ENCODE measurements at regions not wholly inside any gene's neighbourhood (a gene's known extent, or its start where the extent isn't known, plus 50 kb on each side); places are given as distances from the start of the nearest gene placed in this dataset.

- BruUV-seq (replicated peaks), result no TSS peak
- Histone ChIP-seq H3K4me3 (ENCODE audit: low read depth, low read length, poor library complexity, severe bottlenecking) (no peak overlapping the region), H3K27ac (ENCODE audit: low read depth, low read length, poor library complexity, severe bottlenecking) (no peak overlapping the region), H3K9me2 (ENCODE audit: insufficient read depth, low read length) (0 out of 2 replicates have a peak, but pooled peaks cover 3% of the 10 kb centered on the region), H2AFZ (ENCODE audit: low read length) (no peak overlapping the region), H3K9me3 (ENCODE audit: low read length) (no peaks in the 10 kb centered on the region), H3K36me3 (ENCODE audit: insufficient read depth, low read length) (no peaks in the 10 kb centered on the region), H3K4me2 (ENCODE audit: low read length) (no peak overlapping the region), H4K20me1 (ENCODE audit: insufficient read depth, low read length) (no peaks in the 10 kb centered on the region), H3K79me2 (ENCODE audit: insufficient read depth, low read depth, low read length) (no peaks in the 10 kb centered on the region), H3K4me1 (ENCODE audit: insufficient read depth, low read length, poor library complexity, severe bottlenecking) (no peaks in the 10 kb centered on the region)
- no peak for DNase-seq (ENCODE audit: low spot score)
- TF ChIP-seq EZH2phosphoT487 (IDR thresholded peaks at IDR 0.05; ENCODE audit: borderline replicate concordance, low read depth, low read length) (no peak), CTCF (conservative IDR thresholded peaks at IDR 0.05; ENCODE audit: low read length) (no peak)
- intact Hi-C loops (cut with micrococcal nuclease; ENCODE audit: unreplicated experiment), result no loop called here
- ChIA-PET POLR2A (no interaction called here), CTCF (ENCODE audit: unreplicated experiment) (no interaction called here)
These were observed 295.4 kb downstream of the SLITRK6 start for GRCh38 chr13:85503797-85504196.

- Histone ChIP-seq H4K20me1 (ENCODE audit: insufficient read depth, low read length) (no peaks in the 10 kb centered on the region), H3K27ac (ENCODE audit: low read depth, low read length, poor library complexity, severe bottlenecking) (no peak overlapping the region), H3K9me2 (ENCODE audit: insufficient read depth, low read length) (0 out of 2 replicates have a peak, but pooled peaks cover 3% of the 10 kb centered on the region), H2AFZ (ENCODE audit: low read length) (no peak overlapping the region), H3K9me3 (ENCODE audit: low read length) (no peaks in the 10 kb centered on the region), H3K36me3 (ENCODE audit: insufficient read depth, low read length) (no peaks in the 10 kb centered on the region), H3K4me1 (ENCODE audit: insufficient read depth, low read length, poor library complexity, severe bottlenecking) (no peaks in the 10 kb centered on the region), H3K4me2 (ENCODE audit: low read length) (no peak overlapping the region), H3K79me2 (ENCODE audit: insufficient read depth, low read depth, low read length) (no peaks in the 10 kb centered on the region), H3K4me3 (ENCODE audit: low read depth, low read length, poor library complexity, severe bottlenecking) (no peak overlapping the region)
- DNase-seq (ENCODE audit: low spot score), result no peak
- ChIA-PET CTCF (ENCODE audit: unreplicated experiment) (no interaction called here), POLR2A (interaction anchor here (1.0 kb wide), 2 partner anchors 10 to 22 kb away, joined by 3 to 4 read pairs; no protein-coding TSS in a partner anchor)
- BruUV-seq (replicated peaks), result no TSS peak
- intact Hi-C loops (cut with micrococcal nuclease; ENCODE audit: unreplicated experiment), result no loop called here
- TF ChIP-seq EZH2phosphoT487 (IDR thresholded peaks at IDR 0.05; ENCODE audit: borderline replicate concordance, low read depth, low read length) (no peak), CTCF (conservative IDR thresholded peaks at IDR 0.05; ENCODE audit: low read length) (no peak)
These were observed 297.6 kb downstream of the SLITRK6 start for GRCh38 chr13:85501616-85502015.

GRCh38 chr13:85500696-85501256 lies 298.4 kb downstream of the SLITRK6 start:
- DNase-seq (ENCODE audit: low spot score), result no peak
- Histone ChIP-seq H3K4me2 (ENCODE audit: low read length) (no peak overlapping the region), H3K4me1 (ENCODE audit: insufficient read depth, low read length, poor library complexity, severe bottlenecking) (no peaks in the 10 kb centered on the region), H3K79me2 (ENCODE audit: insufficient read depth, low read depth, low read length) (no peaks in the 10 kb centered on the region), H3K4me3 (ENCODE audit: low read depth, low read length, poor library complexity, severe bottlenecking) (no peak overlapping the region), H4K20me1 (ENCODE audit: insufficient read depth, low read length) (no peaks in the 10 kb centered on the region), H3K27ac (ENCODE audit: low read depth, low read length, poor library complexity, severe bottlenecking) (no peak overlapping the region), H3K9me2 (ENCODE audit: insufficient read depth, low read length) (0 out of 2 replicates have a peak, but pooled peaks cover 3% of the 10 kb centered on the region), H3K9me3 (ENCODE audit: low read length) (no peaks in the 10 kb centered on the region), H2AFZ (ENCODE audit: low read length) (no peak overlapping the region), H3K36me3 (ENCODE audit: insufficient read depth, low read length) (no peaks in the 10 kb centered on the region)
- intact Hi-C loops (cut with micrococcal nuclease; ENCODE audit: unreplicated experiment), result no loop called here
- BruUV-seq (replicated peaks), result no TSS peak
- POLR2A ChIA-PET, result interaction anchor here (0.9 to 1.0 kb wide), 2 partner anchors 22 to 58 kb away, joined by 3 to 4 read pairs; no protein-coding TSS in a partner anchor
- no peak for TF ChIP-seq EZH2phosphoT487 (IDR thresholded peaks at IDR 0.05; ENCODE audit: borderline replicate concordance, low read depth, low read length)
- TF ChIP-seq CTCF (conservative IDR thresholded peaks at IDR 0.05; ENCODE audit: low read length), result no peak
- CTCF ChIA-PET (ENCODE audit: unreplicated experiment), result no interaction called here
